Stomach (tissue), 8 donors: ENCODE measurements at regions not wholly inside any gene's neighbourhood (a gene's known extent, or its start where the extent isn't known, plus 50 kb on each side); places are given as distances from the start of the nearest gene placed in this dataset.

Experiments
- DNase-seq, 2 donors: peaks; one replicate each; pipeline versions ENCODE4 v3.0.0 to v3.0.0-alpha.2; 2013 to 2019
- H3K27ac ChIP-seq, 5 donors: fragments of 200-600 bp in 4 of 5; sonication (generic) in 4 of 5; one replicate each; pipeline ENCODE4 v1.5.1; 2013 to 2019; ENCODE audit warnings: mild to moderate bottlenecking in 1 of 5, moderate library complexity in 1 of 5
- H3K27me3 ChIP-seq, 3 donors: fragments of 200-600 bp; sonication (generic); one replicate each; pipeline ENCODE4 v1.5.1; 2017 to 2019; ENCODE audit warnings: mixed run types in 1 of 3
- H3K36me3 ChIP-seq, 4 donors: fragments of 200-600 bp; sonication (generic); 1 replicate in 3 of 4; 2 replicates in 1 of 4; pipeline ENCODE4 v1.5.1; 2016 to 2019
- H3K4me1 ChIP-seq, 4 donors: fragments of 200-600 bp; sonication (generic); one replicate each; pipeline ENCODE4 v1.5.1; 2016 to 2019
- H3K4me3 ChIP-seq, 4 donors: fragments of 200-600 bp; sonication (generic) in 3 of 4; one replicate each; pipeline ENCODE4 v1.5.1; 2016 to 2019; ENCODE audit warnings: mild to moderate bottlenecking in 1 of 4
- H3K9me3 ChIP-seq, 4 donors: fragments of 200-600 bp; sonication (generic); one replicate each; pipeline ENCODE4 v1.5.1; 2016 to 2019
- EP300 ChIP-seq: sonication (generic); formaldehyde crosslinking; IDR thresholded peaks from one replicate; pipeline ENCODE4 v1.6.1; 2017; ENCODE audit warnings: antibody characterized with exemption
- POLR2A ChIP-seq, 4 donors: fragments of 450-650 bp; IDR thresholded peaks; one replicate each; pipeline ENCODE4 v1.6.1; 2016; ENCODE audit warnings: antibody characterized with exemption in 4 of 4, control low read depth in 2 of 4, mild to moderate bottlenecking in 1 of 4, moderate library complexity in 1 of 4
- POLR2AphosphoS5 ChIP-seq, 3 donors: sonication (generic); formaldehyde crosslinking; IDR thresholded peaks; one replicate each; pipeline ENCODE4 v1.6.1; 2016; ENCODE audit warnings: antibody characterized with exemption in 3 of 3
- WGBS, 5 donors: extraction: QIAGEN DNeasy Blood & Tissue Kit in 3 of 5; methylation state at CpG; one replicate each; pipeline versions ENCODE4 v1.1.5 to v1.1.7; 2013 to 2018; 5-methylcytosine and 5-hydroxymethylcytosine counted together
- intact Hi-C: fragments of 100-400 bp; cut with DNase I; formaldehyde crosslinking; loops from one replicate; pipeline ENCODE4 v1.15.1; 2023; ENCODE audit warnings: low total_unique reads
- TF ChIP-seq, protein P1 (sequence below), 7 experiments: fragments of 450-650 bp in 4 of 7; fragments of 200-600 bp in 3 of 7; sonication (generic) in 3 of 7; IDR thresholded peaks; one replicate each; pipeline ENCODE4 v1.5.1; 2016 to 2019; ENCODE audit warnings: antibody characterized with exemption in 7 of 7, control low read depth in 2 of 7, mild to moderate bottlenecking in 1 of 7
- donor health status: healthy with polysubstance abuse.
- donor health status: Bipolar disorder and iron deficiency.
- donor health status: healthy.

- intact Hi-C loops, result no loop called here
- H3K36me3 ChIP-seq, result no peaks in the 10 kb centered on the region
- TF ChIP-seq POLR2AphosphoS5 (IDR thresholded peaks at IDR 0.05) (no peak), EP300 (no peak), POLR2A (IDR thresholded peaks at IDR 0.05) (no peak)
- TF ChIP-seq, protein P1, sequence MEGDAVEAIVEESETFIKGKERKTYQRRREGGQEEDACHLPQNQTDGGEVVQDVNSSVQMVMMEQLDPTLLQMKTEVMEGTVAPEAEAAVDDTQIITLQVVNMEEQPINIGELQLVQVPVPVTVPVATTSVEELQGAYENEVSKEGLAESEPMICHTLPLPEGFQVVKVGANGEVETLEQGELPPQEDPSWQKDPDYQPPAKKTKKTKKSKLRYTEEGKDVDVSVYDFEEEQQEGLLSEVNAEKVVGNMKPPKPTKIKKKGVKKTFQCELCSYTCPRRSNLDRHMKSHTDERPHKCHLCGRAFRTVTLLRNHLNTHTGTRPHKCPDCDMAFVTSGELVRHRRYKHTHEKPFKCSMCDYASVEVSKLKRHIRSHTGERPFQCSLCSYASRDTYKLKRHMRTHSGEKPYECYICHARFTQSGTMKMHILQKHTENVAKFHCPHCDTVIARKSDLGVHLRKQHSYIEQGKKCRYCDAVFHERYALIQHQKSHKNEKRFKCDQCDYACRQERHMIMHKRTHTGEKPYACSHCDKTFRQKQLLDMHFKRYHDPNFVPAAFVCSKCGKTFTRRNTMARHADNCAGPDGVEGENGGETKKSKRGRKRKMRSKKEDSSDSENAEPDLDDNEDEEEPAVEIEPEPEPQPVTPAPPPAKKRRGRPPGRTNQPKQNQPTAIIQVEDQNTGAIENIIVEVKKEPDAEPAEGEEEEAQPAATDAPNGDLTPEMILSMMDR (IDR thresholded peaks at IDR 0.05), result no peak
- H3K4me3 ChIP-seq, result no peak overlapping the region
- no peak overlapping the region for H3K27ac ChIP-seq
- no peak for DNase-seq
- H3K9me3 ChIP-seq, result peaks cover 0 to 2% (median 0%) of the 10 kb centered on the region in 4 donors
- H3K4me1 ChIP-seq, result no peaks in the 10 kb centered on the region
- no peaks in the 10 kb centered on the region for H3K27me3 ChIP-seq
Measured at GRCh38 chr12:114911196-114911595, 227.2 kb upstream of the TBX3 start.

DNA sequence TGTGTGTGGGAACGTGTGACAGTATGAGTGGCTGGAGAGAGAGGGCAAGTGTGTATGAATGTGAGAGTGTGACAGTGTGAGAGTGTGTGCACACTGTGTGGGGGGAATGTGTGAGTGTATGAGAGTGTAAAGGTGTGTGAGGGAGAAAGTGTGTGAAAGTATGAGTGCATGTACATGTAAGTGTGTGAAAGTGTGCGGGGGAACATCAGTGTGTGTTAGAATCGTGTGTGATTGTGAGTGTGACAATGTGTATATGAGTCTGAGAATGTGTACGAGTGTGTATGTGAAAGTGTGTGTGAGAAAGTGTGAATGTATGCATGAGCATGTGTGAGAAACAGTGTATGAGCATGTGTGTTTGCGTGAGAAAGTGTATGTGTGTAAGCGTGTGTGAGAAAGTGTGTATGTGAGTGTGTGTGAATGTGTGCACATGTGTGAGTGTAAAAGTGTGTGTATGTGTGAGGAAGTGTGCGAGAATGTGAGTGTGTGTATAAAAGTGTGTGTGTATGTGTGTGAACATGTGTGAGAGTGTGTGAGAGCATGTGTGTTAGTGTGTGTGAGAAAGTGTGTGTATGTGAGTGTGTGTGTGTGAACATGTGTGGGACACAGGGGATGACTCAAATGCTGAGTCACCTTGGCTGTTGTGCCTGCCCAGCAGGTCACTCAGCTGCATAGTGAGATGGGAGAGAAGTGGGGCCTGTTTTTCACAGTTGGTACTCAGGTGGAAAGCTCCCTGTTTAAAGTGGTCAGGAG, 220.5 kb upstream of the TBX3 start:
- no peak overlapping the region for H3K4me3 ChIP-seq
- no peaks in the 10 kb centered on the region for H3K4me1 ChIP-seq
- DNase-seq, result no peak
- 84 to 95% (median 89%) methylated on average over 7 of the region's 7 CpGs for WGBS, 5 donors
- intact Hi-C loops, result no loop called here
- peaks cover 0 to 9% (median 0%) of the 10 kb centered on the region in 4 donors for H3K9me3 ChIP-seq
- H3K36me3 ChIP-seq, result no peaks in the 10 kb centered on the region
- no peaks in the 10 kb centered on the region for H3K27me3 ChIP-seq
- no peak overlapping the region for H3K27ac ChIP-seq
- TF ChIP-seq EP300, result no peak
- no peak for TF ChIP-seq POLR2A (IDR thresholded peaks at IDR 0.05)
- TF ChIP-seq, protein P1 (IDR thresholded peaks at IDR 0.05), result no peak
- no peak for TF ChIP-seq POLR2AphosphoS5 (IDR thresholded peaks at IDR 0.05)

DNA sequence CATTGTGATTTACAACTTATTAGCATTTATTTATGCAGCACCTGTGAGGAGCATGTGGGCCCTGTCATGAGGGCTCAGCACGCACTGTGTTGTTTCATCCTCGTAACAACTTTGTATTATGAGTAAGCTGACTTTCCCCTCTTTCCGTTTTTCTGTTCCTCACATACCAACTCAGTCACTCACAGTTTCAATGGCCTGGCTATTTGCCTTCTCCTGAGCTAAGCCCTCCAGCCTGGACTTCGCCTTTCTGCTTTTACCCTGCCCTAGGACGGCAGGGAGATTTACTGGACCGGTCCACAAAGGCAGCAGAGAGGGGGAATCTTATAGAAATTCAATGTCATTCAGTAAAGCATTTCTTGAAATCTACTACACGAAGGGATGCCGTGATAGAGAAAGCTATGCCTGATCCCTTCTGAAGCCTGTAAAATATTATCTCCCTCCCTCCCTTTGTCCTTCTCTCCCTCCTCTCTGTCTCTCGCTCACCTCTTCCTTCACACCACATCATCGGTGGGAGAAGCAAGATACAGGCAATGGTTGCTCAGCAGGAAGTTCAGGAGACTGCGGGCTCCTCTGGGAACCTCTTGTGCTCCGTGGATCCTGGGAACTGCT, 219.2 kb upstream of the TBX3 start:
- intact Hi-C loops, result no loop called here
- no peaks in the 10 kb centered on the region for H3K27me3 ChIP-seq
- TF ChIP-seq EP300, result no peak
- TF ChIP-seq, protein P1 (IDR thresholded peaks at IDR 0.05), result no peak
- TF ChIP-seq POLR2AphosphoS5 (IDR thresholded peaks at IDR 0.05), result no peak
- no peak for TF ChIP-seq POLR2A (IDR thresholded peaks at IDR 0.05)
- DNase-seq, result no peak
- no peak overlapping the region for H3K27ac ChIP-seq
- no peak overlapping the region for H3K4me3 ChIP-seq
- H3K4me1 ChIP-seq, result no peaks in the 10 kb centered on the region
- H3K36me3 ChIP-seq, result no peaks in the 10 kb centered on the region
- 44 to 47% (median 45%) methylated on average over 12 of the region's 12 CpGs for WGBS, 5 donors
- H3K9me3 ChIP-seq, result peaks cover 0 to 9% (median 0%) of the 10 kb centered on the region in 4 donors

DNA sequence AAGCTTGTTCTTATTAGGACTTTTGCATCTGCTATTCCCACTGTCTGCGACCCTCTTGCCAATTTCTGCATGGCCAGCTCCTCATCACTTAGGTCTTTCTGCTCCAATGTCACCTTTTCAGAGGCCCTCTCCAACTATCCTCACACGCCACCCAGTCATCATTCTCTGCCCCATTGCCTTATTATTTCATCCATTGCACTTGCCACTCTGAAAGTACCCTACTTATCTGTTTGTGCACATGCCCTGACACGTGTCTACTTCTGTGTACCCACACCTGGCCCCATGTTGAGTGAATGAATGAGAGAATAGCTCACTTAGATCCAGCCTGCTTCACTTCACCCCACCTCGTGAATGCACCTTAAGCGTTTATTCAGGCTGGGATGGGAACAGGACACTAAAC, 218.7 kb upstream of the TBX3 start:
- DNase-seq, result no peak
- 53 to 70% (median 64%) methylated on average over 5 of the region's 5 CpGs for WGBS, 5 donors
- no peak overlapping the region for H3K4me3 ChIP-seq
- no peak for TF ChIP-seq EP300
- TF ChIP-seq POLR2AphosphoS5 (IDR thresholded peaks at IDR 0.05), result no peak
- no peak for TF ChIP-seq POLR2A (IDR thresholded peaks at IDR 0.05)
- no peaks in the 10 kb centered on the region for H3K36me3 ChIP-seq
- H3K27me3 ChIP-seq, result no peaks in the 10 kb centered on the region
- H3K9me3 ChIP-seq, result peaks cover 0 to 9% (median 0%) of the 10 kb centered on the region in 4 donors
- H3K27ac ChIP-seq, result no peak overlapping the region
- intact Hi-C loops, result no loop called here
- no peaks in the 10 kb centered on the region for H3K4me1 ChIP-seq

GRCh38 chr12:114901316-114901715, 217.3 kb upstream of the TBX3 start:
- intact Hi-C loops, result no loop called here
- Histone ChIP-seq H3K4me1 (no peaks in the 10 kb centered on the region), H3K27ac (no peak overlapping the region), H3K4me3 (no peak overlapping the region), H3K27me3 (no peaks in the 10 kb centered on the region), H3K36me3 (no peaks in the 10 kb centered on the region), H3K9me3 (peaks cover 0 to 8% (median 0%) of the 10 kb centered on the region in 4 donors)
- TF ChIP-seq POLR2A (IDR thresholded peaks at IDR 0.05) (no peak), EP300 (no peak), POLR2AphosphoS5 (IDR thresholded peaks at IDR 0.05) (no peak)
- TF ChIP-seq, protein P1 (IDR thresholded peaks at IDR 0.05), result no peak
- WGBS, 5 donors, result 39 to 46% (median 44%) methylated on average over 4 of the region's 4 CpGs
- DNase-seq, result no peak
